IPS-18a (cell line): ENCODE measurements at regions not wholly inside any gene's neighbourhood (a gene's known extent, or its start where the extent isn't known, plus 50 kb on each side); places are given as distances from the start of the nearest gene placed in this dataset.

Experiments
- H3K27ac ChIP-seq: one replicate; pipeline ENCODE4 v1.5.1; 2013; ENCODE audit warnings: low read length
- H3K27me3 ChIP-seq: one replicate; pipeline ENCODE4 v1.6.1; 2013; ENCODE audit warnings: mild to moderate bottlenecking, low read length; ENCODE audit not compliant: control insufficient read depth, insufficient read depth
- H3K36me3 ChIP-seq: one replicate; pipeline ENCODE4 v1.6.1; 2013; ENCODE audit warnings: low read depth, low read length; ENCODE audit not compliant: control insufficient read depth
- H3K4me1 ChIP-seq: one replicate; pipeline ENCODE4 v1.6.1; 2013; ENCODE audit warnings: low read depth, low read length; ENCODE audit not compliant: control insufficient read depth
- H3K4me3 ChIP-seq: one replicate; pipeline ENCODE4 v1.5.1; 2013; ENCODE audit warnings: low read length
- H3K9ac ChIP-seq: one replicate; pipeline ENCODE4 v1.6.1; 2013; ENCODE audit warnings: mild to moderate bottlenecking, low read length, moderate library complexity
- H3K9me3 ChIP-seq: one replicate; pipeline ENCODE4 v1.6.1; 2013; ENCODE audit warnings: low read depth, low read length; ENCODE audit not compliant: control insufficient read depth

GRCh38 chr21:24255591-24255990, 1351.7 kb downstream of the MRPL39 start:
- H3K27ac ChIP-seq = no peak overlapping the region
- H3K9me3 ChIP-seq = peaks cover 10% of the 10 kb centered on the region
- H3K9ac ChIP-seq = no peak overlapping the region
- H3K4me3 ChIP-seq = no peak overlapping the region
- H3K27me3 ChIP-seq = no peaks in the 10 kb centered on the region
- no peaks in the 10 kb centered on the region for H3K4me1 ChIP-seq
- no peaks in the 10 kb centered on the region for H3K36me3 ChIP-seq

- H3K9ac ChIP-seq = no peak overlapping the region
- H3K9me3 ChIP-seq = peaks cover 31% of the 10 kb centered on the region
- no peaks in the 10 kb centered on the region for H3K36me3 ChIP-seq
- H3K4me1 ChIP-seq = no peaks in the 10 kb centered on the region
- H3K27me3 ChIP-seq = no peaks in the 10 kb centered on the region
- no peak overlapping the region for H3K27ac ChIP-seq
- H3K4me3 ChIP-seq = no peak overlapping the region
Observed at GRCh38 chr21:24225431-24225830, 1381.8 kb downstream of the MRPL39 start.

DNA sequence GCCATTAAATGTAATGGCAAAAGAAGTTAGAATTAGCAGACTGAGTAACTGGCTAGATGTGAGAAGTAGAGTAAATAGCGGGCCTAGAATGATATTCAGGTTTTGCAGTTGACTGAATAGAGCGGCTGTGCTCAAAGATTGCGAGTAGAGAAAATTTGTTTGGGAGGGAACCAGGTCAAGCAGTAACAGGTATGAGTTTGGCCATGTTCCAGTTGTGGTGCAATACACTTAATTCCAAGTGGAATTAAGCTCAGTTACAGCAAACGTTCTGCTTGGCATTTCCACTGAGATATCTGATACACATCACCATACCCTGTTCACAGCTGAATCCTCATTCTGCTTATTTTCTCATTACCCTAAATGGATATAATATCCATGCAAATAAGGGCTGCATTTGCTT, 1382.9 kb downstream of the MRPL39 start:
- no peak overlapping the region for H3K4me3 ChIP-seq
- no peak overlapping the region for H3K9ac ChIP-seq
- peaks cover 31% of the 10 kb centered on the region for H3K9me3 ChIP-seq
- H3K36me3 ChIP-seq = no peaks in the 10 kb centered on the region
- no peaks in the 10 kb centered on the region for H3K27me3 ChIP-seq
- no peaks in the 10 kb centered on the region for H3K4me1 ChIP-seq
- no peak overlapping the region for H3K27ac ChIP-seq

DNA sequence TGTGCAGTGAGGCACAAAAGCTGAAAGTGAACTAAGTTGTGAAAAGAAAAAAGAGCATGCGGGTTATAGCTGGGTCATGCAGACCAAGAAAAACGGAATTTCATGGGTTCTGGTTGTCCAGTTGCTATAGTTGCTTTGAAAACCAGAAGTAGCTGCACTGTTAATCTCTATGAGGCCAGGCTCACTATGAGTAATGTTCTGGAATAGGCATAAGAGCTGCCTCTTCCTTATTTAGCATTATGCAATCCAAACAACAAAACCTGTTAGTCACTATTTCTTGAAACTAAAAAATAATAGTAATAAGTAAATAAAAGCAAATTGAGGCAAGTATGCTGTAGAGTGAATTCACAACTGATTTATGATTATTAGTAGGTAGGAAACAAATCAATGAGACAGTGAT, 1383.7 kb downstream of the MRPL39 start:
- Histone ChIP-seq H3K4me1 (no peaks in the 10 kb centered on the region), H3K36me3 (no peaks in the 10 kb centered on the region), H3K9ac (no peak overlapping the region), H3K27me3 (no peaks in the 10 kb centered on the region), H3K27ac (no peak overlapping the region), H3K9me3 (peaks cover 26% of the 10 kb centered on the region), H3K4me3 (no peak overlapping the region)

- Histone ChIP-seq H3K27me3 (no peaks in the 10 kb centered on the region), H3K4me3 (no peak overlapping the region), H3K9me3 (peaks cover 20% of the 10 kb centered on the region), H3K36me3 (no peaks in the 10 kb centered on the region), H3K4me1 (no peaks in the 10 kb centered on the region), H3K27ac (no peak overlapping the region), H3K9ac (no peak overlapping the region)
Observed at GRCh38 chr21:24222676-24223075, 1384.6 kb downstream of the MRPL39 start.

- no peaks in the 10 kb centered on the region for H3K27me3 ChIP-seq
- no peaks in the 10 kb centered on the region for H3K4me1 ChIP-seq
- no peak overlapping the region for H3K9ac ChIP-seq
- peaks cover 15% of the 10 kb centered on the region for H3K9me3 ChIP-seq
- no peaks in the 10 kb centered on the region for H3K36me3 ChIP-seq
- H3K27ac ChIP-seq = no peak overlapping the region
- H3K4me3 ChIP-seq = no peak overlapping the region
Observed at GRCh38 chr21:24220446-24220845, 1386.8 kb downstream of the MRPL39 start.

DNA sequence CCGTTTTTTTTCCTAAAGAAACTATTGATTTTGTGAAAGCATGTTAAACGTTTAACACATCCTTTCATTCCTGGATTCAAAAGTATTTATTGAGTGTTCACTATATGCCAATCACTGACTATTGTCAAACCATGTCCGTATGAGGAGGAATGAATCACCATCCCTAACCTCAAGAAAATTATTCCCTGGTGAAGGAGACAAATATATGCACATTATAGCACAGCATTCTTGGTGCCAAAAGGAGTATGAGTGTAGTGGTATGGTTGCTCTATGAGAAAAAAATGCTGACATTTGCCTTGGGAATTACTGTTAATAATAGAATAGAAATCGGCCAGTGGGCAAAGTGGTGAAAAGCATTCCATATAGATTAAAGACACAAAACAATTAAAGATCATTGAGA, 1390.1 kb downstream of the MRPL39 start:
- H3K4me3 ChIP-seq = no peak overlapping the region
- no peaks in the 10 kb centered on the region for H3K36me3 ChIP-seq
- no peak overlapping the region for H3K27ac ChIP-seq
- no peak overlapping the region for H3K9ac ChIP-seq
- no peaks in the 10 kb centered on the region for H3K27me3 ChIP-seq
- H3K4me1 ChIP-seq = no peaks in the 10 kb centered on the region
- peaks cover 14% of the 10 kb centered on the region for H3K9me3 ChIP-seq

DNA sequence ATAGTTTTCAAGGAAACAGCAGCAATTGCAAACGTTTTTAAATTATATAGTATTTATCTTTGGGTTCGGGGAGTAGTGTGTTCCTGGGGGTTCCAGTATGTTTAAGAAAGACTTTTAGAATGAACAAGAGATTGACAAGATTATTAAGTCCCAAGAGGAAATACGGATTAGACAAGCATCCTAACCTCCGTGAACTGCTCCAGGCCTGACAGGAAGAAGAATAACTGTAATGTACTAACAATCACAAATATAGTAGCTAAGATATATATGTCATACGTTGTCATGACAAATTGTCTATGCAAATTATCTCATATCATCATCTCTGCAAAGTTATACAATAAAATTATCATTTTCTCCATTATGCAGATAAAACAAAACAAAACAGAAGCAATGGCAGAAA, 1397.2 kb downstream of the MRPL39 start:
- Histone ChIP-seq H3K9ac (no peak overlapping the region), H3K36me3 (no peaks in the 10 kb centered on the region), H3K9me3 (peaks cover 25% of the 10 kb centered on the region), H3K4me1 (no peaks in the 10 kb centered on the region), H3K27ac (no peak overlapping the region), H3K27me3 (no peaks in the 10 kb centered on the region), H3K4me3 (no peak overlapping the region)

DNA sequence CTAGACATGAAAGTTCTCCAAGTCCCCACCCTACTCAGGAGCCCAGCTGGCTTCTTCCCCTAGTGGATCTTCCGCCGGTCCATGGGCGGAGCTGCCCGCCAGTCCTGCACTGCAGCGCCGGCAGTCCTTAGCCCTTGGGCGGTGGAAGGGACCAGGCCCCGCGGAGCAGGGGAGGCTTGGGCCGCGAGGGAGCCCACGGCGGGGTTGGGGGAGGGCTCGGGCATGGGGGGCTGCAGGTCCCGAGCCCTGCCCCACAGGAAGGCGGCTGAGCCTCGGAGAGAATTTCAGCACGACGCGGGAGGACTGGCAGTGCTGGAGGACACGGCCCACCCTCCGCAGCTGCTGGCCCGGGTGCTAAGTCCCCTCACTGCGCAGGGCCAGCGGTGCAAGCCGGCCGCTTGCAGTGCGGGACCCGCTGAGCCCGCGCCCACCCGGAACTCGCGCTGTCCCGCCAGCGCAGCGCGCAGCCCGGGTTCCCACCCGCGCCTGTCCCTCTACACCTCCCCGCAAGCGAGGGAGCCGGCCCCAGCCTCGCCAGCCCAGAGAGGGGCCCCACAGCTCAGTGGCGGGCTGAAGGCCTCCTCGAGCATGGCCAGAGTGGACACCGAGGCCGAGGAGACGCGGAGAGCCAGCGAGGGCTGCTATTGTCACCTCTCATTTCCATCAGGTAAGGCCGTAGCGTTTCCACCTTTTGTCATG, 1398.6 kb downstream of the MRPL39 start:
- Histone ChIP-seq H3K36me3 (no peaks in the 10 kb centered on the region), H3K9me3 (peaks cover 22% of the 10 kb centered on the region), H3K4me1 (no peaks in the 10 kb centered on the region), H3K27me3 (no peaks in the 10 kb centered on the region), H3K4me3 (no peak overlapping the region), H3K27ac (no peak overlapping the region), H3K9ac (no peak overlapping the region)

- no peaks in the 10 kb centered on the region for H3K4me1 ChIP-seq
- no peaks in the 10 kb centered on the region for H3K27me3 ChIP-seq
- H3K9ac ChIP-seq = no peak overlapping the region
- H3K4me3 ChIP-seq = no peak overlapping the region
- H3K27ac ChIP-seq = no peak overlapping the region
- peaks cover 18% of the 10 kb centered on the region for H3K9me3 ChIP-seq
- H3K36me3 ChIP-seq = no peaks in the 10 kb centered on the region
Observed at GRCh38 chr21:24205319-24205718, 1402.0 kb downstream of the MRPL39 start.

- Histone ChIP-seq H3K9me3 (peaks cover 20% of the 10 kb centered on the region), H3K36me3 (no peaks in the 10 kb centered on the region), H3K27ac (no peak overlapping the region), H3K4me1 (no peaks in the 10 kb centered on the region), H3K9ac (no peak overlapping the region), H3K27me3 (no peaks in the 10 kb centered on the region), H3K4me3 (no peak overlapping the region)
Observed at GRCh38 chr21:24204641-24205040, 1402.6 kb downstream of the MRPL39 start.

GRCh38 chr21:24200052-24200451, 1407.2 kb downstream of the MRPL39 start:
- no peaks in the 10 kb centered on the region for H3K4me1 ChIP-seq
- H3K9ac ChIP-seq = no peak overlapping the region
- no peak overlapping the region for H3K4me3 ChIP-seq
- H3K27me3 ChIP-seq = no peaks in the 10 kb centered on the region
- H3K36me3 ChIP-seq = no peaks in the 10 kb centered on the region
- H3K9me3 ChIP-seq = peaks cover 25% of the 10 kb centered on the region
- H3K27ac ChIP-seq = no peak overlapping the region
